Amniotic stem cell (primary cell): ENCODE measurements at regions not wholly inside any gene's neighbourhood (a gene's known extent, or its start where the extent isn't known, plus 50 kb on each side); places are given as distances from the start of the nearest gene placed in this dataset.
"Not testable (repeated sequence)": the region's sequence is repeated elsewhere in the genome, so short reads cannot be mapped to it uniquely, and the experiment has no call there.

Experiments
- DNase-seq: peaks from one replicate; lab custom pipeline; 2025; lab: John Stamatoyannopoulos, UW

DNA sequence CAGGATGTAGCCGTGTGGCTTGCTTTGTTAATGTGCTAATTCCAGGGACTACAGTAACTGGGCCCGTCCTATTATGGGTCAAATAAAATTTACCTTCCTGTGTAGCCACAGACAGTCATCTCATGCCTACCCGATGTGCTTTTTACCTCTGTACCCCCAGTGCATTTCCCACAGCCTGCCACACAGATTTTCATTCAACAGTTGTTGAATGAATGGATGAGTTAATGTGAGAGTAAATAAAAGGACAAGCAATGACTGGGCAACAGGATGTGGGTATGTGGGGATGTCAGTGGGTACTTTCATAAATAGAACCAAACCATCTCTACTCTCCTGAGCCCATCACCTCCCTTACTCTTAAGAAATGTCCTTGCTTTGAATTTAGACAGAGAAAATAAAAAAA lies 441.2 kb upstream of the ZNF462 start:
- DNase-seq = no peak

DNA sequence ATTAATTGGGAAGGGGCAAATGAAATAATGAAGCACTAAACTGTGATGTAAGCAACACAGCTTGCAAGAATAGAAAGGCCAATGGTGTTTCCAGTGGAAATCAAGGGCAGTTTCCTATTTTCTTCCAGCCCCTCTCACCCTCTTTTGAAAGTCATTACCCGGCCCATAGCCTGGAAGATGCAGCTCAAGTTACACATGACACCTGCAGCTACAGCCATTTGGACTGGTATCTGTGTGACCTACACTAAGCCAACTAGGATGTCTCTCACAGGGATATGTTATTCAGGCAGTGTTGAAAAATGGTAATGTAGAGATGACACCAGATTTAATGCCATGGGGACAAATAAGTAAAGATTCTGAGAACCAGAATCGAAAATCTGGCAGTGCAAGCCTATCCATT lies 439.4 kb upstream of the ZNF462 start:
- DNase-seq = no peak

DNA sequence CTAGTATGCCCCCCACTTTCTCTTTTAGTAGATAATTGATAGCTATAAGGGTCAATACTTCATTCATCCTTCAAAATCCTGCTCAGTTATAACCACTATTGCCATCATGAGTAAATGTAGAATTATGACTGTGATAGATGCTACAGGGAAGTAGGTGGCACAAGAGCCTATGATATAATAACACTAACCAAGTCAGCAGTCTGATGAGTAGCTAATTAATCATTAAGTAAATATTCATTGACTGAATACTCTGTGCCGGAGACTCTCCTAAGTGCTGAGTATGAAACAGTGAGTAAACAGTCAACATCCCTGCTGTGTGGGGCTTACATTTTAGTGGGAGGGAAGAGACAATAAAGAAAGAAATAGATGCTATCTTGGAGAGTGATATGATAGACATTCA lies 430.3 kb upstream of the ZNF462 start:
- no peak for DNase-seq

DNA sequence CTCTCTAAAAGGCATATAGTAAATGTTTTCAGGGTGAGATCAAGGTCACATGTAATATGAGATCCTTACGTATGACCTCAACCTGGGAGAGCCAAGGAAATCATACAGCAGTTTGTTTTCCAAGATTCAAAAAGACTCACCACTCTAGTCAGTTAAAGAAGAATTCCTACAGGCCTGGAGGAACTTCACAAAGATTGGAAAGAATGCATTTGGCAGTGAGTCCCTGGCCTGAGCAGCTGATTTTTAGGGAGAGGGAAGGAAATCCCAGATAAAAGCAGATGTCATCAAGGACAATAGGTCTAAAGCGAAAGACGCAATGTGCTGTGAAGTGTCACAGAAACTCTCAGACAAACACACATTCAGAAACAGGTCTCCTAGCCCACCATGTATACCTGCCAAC lies 424.0 kb upstream of the ZNF462 start:
- no peak for DNase-seq

DNA sequence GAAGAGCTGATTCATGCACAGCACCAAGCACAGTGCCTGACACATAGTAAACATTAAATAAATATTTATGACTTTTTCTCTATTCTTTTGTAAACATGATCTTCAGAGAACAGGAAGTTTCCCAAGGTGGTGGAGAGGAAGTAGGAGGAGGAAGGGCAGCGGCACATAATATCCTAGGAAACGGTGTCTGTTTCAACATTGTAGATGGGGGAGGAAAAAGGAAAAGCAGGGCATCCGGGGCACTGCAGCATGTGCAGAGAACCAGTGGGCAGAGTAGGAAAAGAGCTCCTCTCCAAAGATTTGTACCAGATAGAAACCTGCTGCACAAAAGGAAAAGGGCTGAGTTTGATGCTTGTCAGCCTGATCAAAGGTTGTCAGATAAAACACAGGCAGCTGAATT lies 421.7 kb upstream of the ZNF462 start:
- DNase-seq = no peak

DNA sequence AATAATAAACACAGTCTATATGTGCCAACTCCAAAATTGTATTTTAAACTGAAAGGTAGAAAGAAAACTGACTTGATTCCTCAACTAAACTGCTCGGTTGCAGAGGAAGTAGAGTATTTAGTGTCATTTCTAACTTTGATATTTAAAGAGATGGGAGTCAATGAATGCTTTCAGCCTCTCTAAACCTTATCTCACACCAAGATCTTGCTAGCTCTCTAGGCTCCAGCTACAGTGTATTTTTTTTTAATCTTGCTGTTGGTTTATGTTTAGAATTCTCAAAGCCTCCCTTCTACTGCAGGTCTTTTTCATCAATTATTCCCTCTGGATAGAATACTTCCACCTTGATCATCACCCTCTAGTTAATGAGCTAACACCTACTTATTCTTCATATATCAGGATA lies 419.4 kb upstream of the ZNF462 start:
- DNase-seq = no peak

DNA sequence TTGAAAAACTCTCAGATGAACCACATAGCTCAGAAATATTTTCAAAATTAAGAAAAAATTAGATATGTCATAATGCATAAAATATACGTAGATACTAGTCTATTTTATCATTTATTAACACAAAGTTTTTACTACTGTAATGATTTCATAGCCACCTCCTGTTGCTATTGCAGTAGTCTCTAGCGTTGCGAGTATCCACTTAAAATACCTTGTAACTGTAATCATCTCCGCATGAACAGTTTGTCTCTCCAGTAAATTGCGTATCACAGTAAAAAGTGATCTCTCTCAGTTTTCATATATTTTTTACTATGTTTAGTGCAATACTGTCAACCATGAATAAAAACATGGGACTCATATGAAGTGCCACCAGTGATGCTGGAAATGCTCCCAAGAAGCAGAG lies 417.9 kb upstream of the ZNF462 start:
- no peak for DNase-seq

DNA sequence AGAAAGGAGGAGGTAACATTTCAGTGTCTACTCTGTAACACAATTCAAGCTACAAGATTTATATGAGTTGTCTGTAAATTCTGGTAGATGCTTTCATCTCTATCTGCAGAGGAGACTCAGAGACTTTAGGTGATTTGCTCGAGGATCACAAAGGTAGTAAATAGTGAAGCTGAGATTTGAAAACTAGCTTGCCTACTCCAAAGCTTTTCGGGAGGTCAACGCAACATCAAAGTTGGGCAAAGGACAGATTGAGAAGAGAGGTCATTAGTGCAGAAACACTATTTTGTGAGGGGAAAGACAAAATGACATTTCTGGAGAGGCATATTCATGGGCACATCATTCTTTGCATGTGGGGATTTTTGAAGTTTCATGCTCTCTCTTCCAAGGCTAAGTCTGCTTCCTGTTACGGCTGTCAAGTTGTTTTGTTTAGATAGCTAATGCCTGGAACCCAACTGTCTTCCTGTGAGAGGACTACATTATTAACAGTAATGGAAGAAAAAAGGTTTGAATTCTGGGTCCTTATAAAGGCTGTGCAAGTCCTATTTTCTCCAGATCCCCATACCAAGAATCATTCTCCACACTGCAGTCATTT lies 413.5 kb upstream of the ZNF462 start:
- no peak for DNase-seq

DNA sequence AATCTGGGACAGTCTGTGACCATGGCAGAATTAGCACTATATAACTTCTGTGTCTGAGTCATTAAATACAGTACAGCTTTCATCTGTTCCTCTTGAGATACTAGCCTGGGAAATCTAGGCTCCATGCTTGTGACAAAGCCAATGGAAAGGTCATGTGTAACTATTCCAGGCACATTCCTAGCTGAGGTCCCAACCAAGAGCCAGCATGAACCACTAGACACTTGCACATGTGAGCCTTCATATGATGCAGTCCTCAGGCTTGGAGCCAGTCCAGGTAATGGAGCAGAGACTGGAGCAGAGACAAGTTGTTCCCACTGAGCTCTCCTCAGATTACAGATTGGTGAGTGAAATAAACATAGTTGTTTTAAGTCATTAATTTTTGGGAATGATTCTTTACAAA lies 412.4 kb upstream of the ZNF462 start:
- DNase-seq = no peak

DNA sequence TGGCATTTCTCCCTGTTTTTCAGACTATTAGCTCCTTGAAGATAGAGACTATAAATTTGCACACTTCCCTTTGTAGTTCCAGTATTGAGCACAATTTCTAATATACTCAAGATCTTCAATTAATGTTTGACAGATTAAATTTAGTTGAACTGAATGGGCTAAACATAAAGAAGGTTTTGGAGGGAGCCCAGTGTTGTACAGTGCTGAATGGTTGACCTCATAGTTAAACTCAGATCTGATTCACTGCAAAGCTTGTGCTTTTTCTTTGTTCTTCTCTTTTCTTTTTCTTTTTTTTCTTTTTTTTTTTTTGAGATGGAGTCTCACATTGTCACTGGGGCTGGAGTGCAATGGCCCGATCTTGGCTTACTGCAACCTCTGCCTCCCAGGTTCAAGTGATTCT lies 411.7 kb upstream of the ZNF462 start:
- no peak for DNase-seq

DNA sequence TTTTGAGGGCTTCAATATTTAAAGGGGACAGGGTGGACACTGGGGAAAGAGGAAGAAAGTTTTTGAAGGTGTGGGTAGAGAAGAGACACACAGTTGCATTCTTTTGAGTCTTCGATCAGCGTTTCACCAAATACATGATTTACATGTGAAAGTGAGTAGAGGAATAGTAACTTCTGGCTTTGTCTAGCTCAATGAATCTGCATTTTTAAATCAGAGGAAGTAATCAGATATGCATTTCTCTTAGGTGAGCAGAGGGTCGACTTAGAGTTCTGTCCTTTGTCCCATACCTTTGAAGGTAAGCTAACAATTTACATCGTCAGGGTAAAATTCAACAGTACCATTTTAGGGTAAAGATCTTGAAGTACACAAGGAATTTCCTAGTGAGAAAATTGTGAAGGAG lies 406.4 kb upstream of the ZNF462 start:
- DNase-seq = no peak

DNA sequence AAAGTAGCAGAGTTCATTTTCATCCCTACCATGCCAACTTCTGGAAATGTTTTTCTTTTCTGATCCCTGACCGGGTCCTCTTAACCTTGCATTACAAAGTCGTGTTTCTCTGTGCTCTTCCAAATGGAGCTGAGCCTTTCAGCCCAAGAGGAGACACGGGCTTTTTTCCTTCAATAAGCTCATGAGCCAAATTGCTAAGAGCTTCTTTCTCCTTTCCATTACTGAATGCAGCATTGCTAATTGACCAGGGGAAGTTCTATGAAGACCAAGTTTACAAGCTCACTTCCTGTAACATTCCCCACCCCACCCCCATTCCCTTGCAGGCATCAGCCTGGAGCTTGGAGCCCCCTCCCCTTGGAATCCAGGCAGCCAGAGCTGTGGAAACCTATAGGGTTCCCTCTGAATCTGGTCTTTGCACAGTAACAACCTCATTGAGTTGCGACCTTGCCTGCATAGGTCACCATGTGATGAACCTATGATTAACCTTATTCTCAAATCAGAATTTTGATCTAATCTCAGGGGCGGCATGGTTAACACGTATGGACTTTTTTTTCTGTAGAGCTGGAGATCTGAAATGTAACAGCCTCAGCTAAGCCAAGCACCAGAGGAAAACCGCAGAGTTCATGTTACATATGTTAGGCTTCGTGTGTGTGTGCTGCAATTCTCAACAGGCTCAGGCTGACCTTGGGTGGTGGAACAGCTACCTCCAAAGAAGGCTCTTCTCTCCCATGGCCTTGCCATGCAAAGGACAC lies 395.7 kb upstream of the ZNF462 start:
- DNase-seq = no peak

DNA sequence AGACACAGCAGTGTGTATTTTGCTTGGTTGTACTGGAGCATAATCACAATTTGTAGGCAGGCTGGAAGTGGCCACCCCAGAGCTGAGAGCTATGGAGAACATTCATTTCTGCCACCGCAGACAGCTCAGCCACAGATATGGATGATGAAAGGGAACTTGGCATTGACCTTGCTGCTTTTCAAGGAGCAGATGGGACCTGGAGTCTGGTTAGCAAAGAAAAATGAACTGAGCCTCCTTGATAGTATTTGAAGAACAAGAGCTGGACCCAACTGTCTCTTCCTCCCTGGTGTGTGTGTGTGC lies 395.2 kb upstream of the ZNF462 start:
- DNase-seq = no peak

DNA sequence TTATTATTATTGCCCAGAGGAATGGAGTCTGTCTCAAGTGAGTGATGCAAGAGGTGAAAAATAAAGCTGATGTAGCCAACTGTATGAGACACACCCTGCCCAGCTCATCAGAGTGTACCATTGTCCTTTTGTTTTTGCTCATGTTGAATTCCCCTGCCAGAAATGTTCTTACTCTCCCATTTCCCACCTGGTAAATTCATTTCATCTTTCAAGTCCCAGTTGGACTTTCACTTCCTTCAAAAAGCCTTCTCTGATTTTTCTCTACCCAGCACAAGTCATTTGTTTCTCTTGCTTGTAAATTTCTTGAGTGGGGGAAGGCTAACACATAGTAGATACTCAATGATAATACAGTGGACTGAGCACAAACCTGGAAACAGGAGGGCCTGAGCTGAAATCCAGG lies 394.5 kb upstream of the ZNF462 start:
- DNase-seq = no peak

DNA sequence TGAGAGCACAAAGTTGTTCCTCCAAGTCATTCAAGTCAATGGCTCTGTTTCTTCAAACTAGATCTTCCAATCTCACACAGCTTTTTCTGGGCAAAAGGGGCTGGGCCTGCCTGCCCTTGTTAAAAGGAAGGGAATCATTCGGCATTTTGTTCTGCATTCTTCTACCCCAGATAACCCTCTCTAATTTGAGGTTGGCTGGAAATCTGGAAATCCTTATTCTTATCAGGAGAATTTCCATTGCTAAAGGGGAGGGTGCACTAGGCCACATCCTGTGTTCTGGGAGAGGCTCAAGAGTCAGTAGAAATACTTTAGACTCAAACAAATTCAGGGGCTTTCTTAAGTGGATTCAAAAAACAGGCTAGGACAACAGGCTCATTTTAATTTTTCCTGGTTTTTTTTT lies 384.7 kb upstream of the ZNF462 start:
- no peak for DNase-seq

DNA sequence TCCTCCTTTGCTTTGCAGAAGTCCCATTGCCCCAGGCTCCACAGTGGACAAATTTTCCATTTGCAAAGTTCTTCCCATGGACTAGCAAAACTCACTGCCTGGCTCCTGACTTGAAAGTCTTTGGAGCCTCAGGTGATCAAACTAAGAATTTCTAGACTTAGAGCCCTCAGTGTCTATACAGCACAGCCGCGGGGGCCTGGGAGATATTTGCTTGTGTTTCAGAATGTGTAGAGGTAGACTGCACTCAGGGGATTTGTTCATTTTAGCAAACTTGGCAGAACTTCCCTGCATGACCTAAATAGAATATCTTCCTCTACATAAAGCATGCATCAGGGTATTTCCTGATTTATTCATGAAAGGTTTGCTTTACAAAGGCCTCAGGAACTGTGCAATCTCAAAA lies 384.2 kb upstream of the ZNF462 start:
- DNase-seq = no peak

DNA sequence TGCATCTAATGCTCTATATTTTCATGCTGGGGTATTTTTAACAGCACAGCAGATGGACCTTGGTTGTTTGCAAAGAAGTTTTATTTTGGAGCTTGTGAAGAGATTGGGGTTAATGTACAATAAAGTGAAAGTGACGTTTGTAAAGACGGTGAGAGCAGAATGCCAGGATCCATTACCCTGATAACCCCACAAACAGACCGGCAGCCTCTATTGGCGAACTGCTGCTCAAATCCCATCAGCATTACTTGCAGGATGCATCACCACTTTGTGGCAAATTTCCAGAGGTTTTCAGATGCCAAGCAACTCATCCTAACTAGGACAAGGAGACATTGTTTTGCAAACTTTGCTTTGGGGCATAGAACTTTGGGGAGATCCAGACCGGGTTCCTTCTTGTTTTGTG lies 383.3 kb upstream of the ZNF462 start:
- DNase-seq = no peak

DNA sequence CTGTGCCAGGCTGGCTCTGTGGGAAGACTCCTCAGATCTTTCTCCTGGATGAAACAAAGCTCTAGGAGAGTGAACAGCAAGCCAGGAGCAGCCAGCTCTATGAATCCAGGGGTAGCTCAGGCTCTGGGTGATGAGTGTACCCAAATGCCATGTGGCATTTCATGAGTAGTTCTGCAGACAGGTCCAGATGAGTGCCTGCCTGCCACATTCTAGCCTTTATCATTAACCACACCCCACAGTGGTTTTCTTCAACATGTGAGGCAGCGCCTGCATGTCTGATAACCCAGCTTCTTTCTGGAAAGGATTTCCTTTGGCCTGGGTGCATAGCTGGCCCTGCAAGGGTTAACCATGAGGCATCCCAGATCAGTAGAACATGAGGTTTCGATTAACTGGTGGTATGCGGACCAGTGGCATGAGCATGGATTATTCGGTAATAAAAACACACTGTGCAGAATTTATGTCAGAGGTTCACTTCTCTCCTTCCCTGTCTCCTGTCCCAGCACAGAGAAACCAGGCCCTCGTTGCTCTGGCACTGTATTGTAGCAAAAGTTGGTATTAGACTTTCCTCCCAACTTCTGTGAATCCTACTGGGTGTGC lies 381.9 kb upstream of the ZNF462 start:
- DNase-seq = no peak

DNA sequence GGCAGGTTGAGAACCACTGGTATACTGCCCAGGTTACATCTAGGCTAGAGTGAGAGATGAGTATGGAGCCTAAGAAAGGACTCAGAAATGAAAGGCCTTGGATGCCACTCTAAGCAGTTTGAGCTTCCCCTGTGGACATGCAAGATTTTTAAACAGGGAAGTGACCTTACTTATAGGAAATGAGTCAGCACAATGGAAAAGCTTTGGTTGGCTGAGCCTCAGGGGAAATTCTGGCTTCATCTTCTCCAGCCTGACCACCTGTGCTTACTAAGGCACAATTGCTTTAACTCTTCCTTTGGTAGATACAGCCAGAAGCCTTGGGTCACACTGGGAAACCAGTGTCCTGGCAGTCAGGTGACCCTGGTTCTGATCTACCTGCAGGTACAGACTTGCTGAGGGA lies 380.2 kb upstream of the ZNF462 start:
- no peak for DNase-seq

DNA sequence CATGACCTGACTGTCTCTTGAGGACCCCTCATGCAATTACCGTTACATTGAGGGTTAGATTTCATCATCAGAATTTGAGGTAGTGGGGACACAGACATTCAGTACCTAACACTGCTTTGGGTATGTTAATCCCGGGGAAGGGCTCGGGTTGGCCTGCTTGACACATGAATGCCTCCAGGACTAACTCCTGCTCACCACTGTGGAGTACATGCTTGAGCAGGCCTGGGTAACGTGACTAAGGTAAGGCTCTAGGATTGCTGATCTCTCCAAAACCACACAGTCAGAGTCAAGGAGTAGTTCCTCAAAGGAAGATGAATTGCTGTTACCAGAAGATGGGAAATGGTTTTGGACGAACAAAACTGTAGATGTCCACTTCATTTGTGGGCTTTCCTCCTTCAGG lies 376.3 kb upstream of the ZNF462 start:
- no peak for DNase-seq

DNA sequence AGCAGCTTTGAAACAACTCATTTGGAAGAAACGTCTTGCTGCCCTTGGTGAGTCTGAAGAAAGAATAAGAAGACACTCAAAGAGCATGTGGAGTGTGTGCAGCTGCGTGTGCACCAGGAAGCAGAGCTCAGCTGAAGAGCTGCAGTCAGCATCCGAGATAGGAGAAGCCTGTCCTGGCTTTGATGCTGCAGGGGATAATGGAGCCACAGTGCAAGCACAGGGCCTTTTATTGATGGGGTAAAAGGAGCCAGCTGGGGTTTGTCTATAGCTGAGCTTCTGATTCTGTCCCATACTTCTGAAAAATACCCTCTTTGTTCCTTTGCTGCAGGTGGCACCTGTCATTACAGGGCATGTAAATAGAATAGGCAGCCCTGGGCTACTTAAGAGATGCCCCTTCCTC lies 375.7 kb upstream of the ZNF462 start:
- no peak for DNase-seq

DNA sequence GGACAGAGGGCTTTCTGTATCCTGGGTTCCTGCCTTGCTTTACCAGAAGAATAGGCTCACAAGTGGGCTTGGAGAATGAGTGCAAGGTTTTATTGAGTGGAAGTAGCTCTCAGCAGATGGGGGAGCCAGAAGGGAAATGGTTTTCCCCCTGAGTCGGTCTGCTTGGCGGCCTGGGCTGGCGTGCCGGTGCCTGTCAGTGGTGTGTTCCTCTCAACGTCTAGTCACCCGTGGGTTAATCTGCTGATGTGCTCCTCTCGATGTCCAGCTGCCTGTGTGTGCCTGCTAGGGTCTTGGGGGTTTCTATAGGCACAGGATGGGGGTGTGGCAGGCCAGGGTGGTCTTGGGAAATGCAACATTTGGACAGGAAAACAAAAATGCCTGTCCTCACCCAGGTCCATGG lies 370.8 kb upstream of the ZNF462 start:
- not testable (repeated sequence) for DNase-seq

DNA sequence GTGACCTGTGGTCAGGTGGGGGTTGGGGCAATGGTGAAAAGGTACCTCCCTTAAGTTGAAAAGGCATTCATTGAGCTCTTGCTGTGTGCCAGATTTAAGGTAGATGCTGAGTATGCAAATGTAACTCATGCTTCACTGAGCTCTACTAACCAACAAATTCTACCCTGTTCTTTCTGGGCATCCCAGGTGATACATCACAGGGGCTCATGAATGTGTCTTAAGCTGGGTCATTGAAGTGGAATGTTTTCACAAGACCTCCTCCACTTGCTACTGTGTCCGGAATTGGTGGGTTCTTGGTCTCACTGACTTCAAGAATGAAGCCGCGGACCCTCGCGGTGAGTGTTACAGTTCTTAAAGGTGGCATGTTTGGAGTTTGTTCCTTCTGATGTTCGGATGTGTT lies 362.8 kb upstream of the ZNF462 start:
- DNase-seq = no peak

DNA sequence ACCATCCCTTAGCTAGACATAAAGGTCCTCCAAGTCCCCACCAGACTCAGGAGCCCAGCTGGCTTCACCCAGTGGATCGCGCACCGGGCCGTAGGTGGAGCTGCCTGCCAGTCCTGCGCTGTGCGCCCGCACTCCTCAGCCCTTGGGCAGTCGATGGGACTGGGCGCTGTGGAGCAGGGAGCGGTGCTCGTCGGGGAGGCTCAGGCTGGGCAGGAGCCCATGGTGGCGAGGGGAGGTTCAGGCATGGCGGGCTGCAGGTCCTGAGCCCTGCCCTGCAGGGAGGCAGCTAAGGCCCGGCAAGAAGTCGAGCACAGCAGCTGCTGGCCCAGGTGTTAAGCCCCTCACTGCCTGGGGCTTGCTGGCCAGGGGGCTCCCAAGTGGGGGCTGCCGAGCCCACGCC lies 361.8 kb upstream of the ZNF462 start:
- DNase-seq = not testable (repeated sequence)
